Keratinocyte (primary cell): ENCODE measurements at regions not wholly inside any gene's neighbourhood (a gene's known extent, or its start where the extent isn't known, plus 50 kb on each side); places are given as distances from the start of the nearest gene placed in this dataset.

Experiments
- CTCF ChIP-seq, 3 experiments: IDR thresholded peaks in 1 of 3; conservative IDR thresholded peaks in 1 of 3; optimal IDR thresholded peaks in 1 of 3; 2 replicates in 2 of 3; 3 replicates in 1 of 3; pipeline versions ENCODE3 to v1.5.1; 2011; ENCODE audit warnings: low read length in 3 of 3, mild to moderate bottlenecking in 3 of 3, moderate library complexity in 2 of 3, control low read depth in 1 of 3, inconsistent platforms in 1 of 3; ENCODE audit not compliant: insufficient read depth in 2 of 3; ENCODE audit errors: extremely low read depth in 1 of 3
- EZH2 ChIP-seq: IDR thresholded peaks from one replicate; pipeline ENCODE4 v1.6.1; 2012; ENCODE audit warnings: inconsistent platforms, mild to moderate bottlenecking, low read length, moderate library complexity

GRCh38 chr5:27814286-27814685, 775.9 kb upstream of the CDH9 start:
- TF ChIP-seq CTCF (optimal IDR thresholded peaks at IDR 0.05 in 1 of 3, IDR thresholded peaks at IDR 0.05 in 1 of 3, conservative IDR thresholded peaks at IDR 0.05 in 1 of 3; ENCODE audit: extremely low read depth in 1 of 3, insufficient read depth in 2 of 3, low read length in 3 of 3) (no peak), EZH2 (no peak)
